HepG2 (cell line): ENCODE measurements at regions not wholly inside any gene's neighbourhood (a gene's known extent, or its start where the extent isn't known, plus 50 kb on each side); places are given as distances from the start of the nearest gene placed in this dataset.

Experiments used
- ERF ChIP-seq: IDR thresholded peaks from 2 replicates; pipeline ENCODE4 v1.6.1; 2018; ENCODE audit warnings: missing biosample characterization, missing genetic modification reagents
- FOSL1 ChIP-seq: sonication (generic); formaldehyde crosslinking; IDR thresholded peaks from 2 replicates; pipeline ENCODE4 v1.9.0; 2021; ENCODE audit warnings: missing genetic modification reagents, borderline replicate concordance
- FOSL2 ChIP-seq: sonication (generic); formaldehyde crosslinking; IDR thresholded peaks from 2 replicates; pipeline ENCODE4 v1.4.0; 2020; ENCODE audit warnings: missing genetic modification reagents
- SRF ChIP-seq: IDR thresholded peaks from 2 replicates; pipeline ENCODE4 v1.6.1; 2011; ENCODE audit warnings: mild to moderate bottlenecking, low read depth, low read length, moderate library complexity
- TAF1 ChIP-seq: sonication (generic); formaldehyde crosslinking; IDR thresholded peaks from 2 replicates; pipeline ENCODE4 v1.4.0; 2020; ENCODE audit warnings: missing genetic modification reagents
- TF ChIP-seq, protein P1 (sequence below), 2 experiments: sonication (generic) in 1 of 2; formaldehyde crosslinking in 1 of 2; IDR thresholded peaks; 2 replicates each; pipeline versions ENCODE4 v1.4.0 to v1.6.1; 2018 to 2020; ENCODE audit warnings: missing genetic modification reagents in 2 of 2, borderline replicate concordance in 1 of 2, low read depth in 1 of 2, mild to moderate bottlenecking in 1 of 2, missing biosample characterization in 1 of 2

GRCh38 chr2:155770516-155770915 is 562.0 kb downstream of the NR4A2 start:
- no peak for TF ChIP-seq FOSL2 (CRISPR knock-in tag)
- no peak for TF ChIP-seq ERF (CRISPR knock-in tag)
- TF ChIP-seq, protein P1, sequence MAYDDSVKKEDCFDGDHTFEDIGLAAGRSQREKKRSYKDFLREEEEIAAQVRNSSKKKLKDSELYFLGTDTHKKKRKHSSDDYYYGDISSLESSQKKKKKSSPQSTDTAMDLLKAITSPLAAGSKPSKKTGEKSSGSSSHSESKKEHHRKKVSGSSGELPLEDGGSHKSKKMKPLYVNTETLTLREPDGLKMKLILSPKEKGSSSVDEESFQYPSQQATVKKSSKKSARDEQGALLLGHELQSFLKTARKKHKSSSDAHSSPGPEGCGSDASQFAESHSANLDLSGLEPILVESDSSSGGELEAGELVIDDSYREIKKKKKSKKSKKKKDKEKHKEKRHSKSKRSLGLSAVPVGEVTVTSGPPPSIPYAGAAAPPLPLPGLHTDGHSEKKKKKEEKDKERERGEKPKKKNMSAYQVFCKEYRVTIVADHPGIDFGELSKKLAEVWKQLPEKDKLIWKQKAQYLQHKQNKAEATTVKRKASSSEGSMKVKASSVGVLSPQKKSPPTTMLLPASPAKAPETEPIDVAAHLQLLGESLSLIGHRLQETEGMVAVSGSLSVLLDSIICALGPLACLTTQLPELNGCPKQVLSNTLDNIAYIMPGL (CRISPR knock-in tag; IDR thresholded peaks at IDR 0.05; ENCODE audit: borderline replicate concordance in 1 of 2, low read depth in 1 of 2), result no peak
- no peak for TF ChIP-seq TAF1 (CRISPR knock-in tag)
- TF ChIP-seq SRF, result no peak
- TF ChIP-seq FOSL1, result no peak
